Right atrium auricular region (tissue), 2 donors: ENCODE measurements at regions not wholly inside any gene's neighbourhood (a gene's known extent, or its start where the extent isn't known, plus 50 kb on each side); places are given as distances from the start of the nearest gene placed in this dataset.

Experiments
- DNase-seq: peaks from one replicate; pipeline ENCODE4 v3.0.0-alpha.2; 2019; ENCODE audit warnings: low spot score
- H3K27ac ChIP-seq, 2 donors: fragments of 200-600 bp; sonication (generic); 1 replicate in 1 of 2; 2 replicates in 1 of 2; pipeline ENCODE4 v1.5.1; 2016 to 2019
- H3K27me3 ChIP-seq, 2 donors: fragments of 200-600 bp; sonication (generic); one replicate each; pipeline versions ENCODE4 v1.5.1 to v1.6.0; 2017 to 2019
- H3K36me3 ChIP-seq: fragments of 200-600 bp; sonication (generic); one replicate; pipeline ENCODE4 v1.5.1; 2016
- H3K4me1 ChIP-seq, 2 donors: fragments of 200-600 bp; sonication (generic); one replicate each; pipeline versions ENCODE4 v1.5.1 to v1.6.0; 2017 to 2019
- H3K4me3 ChIP-seq, 2 donors: fragments of 200-600 bp; sonication (generic); 1 replicate in 1 of 2; 2 replicates in 1 of 2; pipeline ENCODE4 v1.5.1; 2017 to 2019; ENCODE audit warnings: mild to moderate bottlenecking in 1 of 2, moderate library complexity in 1 of 2
- H3K9me3 ChIP-seq, 2 donors: fragments of 200-600 bp; sonication (generic); one replicate each; pipeline ENCODE4 v1.5.1; 2019
- CTCF ChIP-seq, 2 donors: fragments of 200-600 bp; sonication (generic); IDR thresholded peaks; one replicate each; pipeline ENCODE4 v1.5.1; 2019; ENCODE audit warnings: antibody characterized with exemption in 2 of 2

DNA sequence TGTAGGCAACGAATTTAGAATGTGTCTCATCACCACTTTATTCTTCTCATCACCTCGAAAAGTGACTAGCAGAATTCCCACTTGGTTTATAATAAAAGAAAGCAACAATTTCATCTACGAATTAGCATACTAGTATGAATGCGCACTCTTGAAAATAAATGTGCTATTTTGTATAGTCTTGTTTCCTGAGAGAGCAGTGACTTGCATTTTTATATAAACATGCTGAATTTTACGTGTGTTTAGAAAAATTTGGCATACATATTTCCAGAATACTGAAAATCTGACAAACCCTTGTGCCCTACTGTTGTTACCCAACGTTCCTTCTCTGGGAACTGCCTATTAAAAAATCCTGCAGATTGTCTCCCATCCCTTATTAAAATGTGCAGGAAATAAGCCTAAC, 786.8 kb downstream of the TSN start:
- no peaks in the 10 kb centered on the region for H3K36me3 ChIP-seq
- H3K4me1 ChIP-seq, result no peaks in the 10 kb centered on the region
- no peak for DNase-seq
- H3K27ac ChIP-seq, result no peak overlapping the region
- TF ChIP-seq CTCF (IDR thresholded peaks at IDR 0.05), result no peak
- no peaks in the 10 kb centered on the region for H3K9me3 ChIP-seq
- no peak overlapping the region for H3K4me3 ChIP-seq
- H3K27me3 ChIP-seq, result no peaks in the 10 kb centered on the region

DNA sequence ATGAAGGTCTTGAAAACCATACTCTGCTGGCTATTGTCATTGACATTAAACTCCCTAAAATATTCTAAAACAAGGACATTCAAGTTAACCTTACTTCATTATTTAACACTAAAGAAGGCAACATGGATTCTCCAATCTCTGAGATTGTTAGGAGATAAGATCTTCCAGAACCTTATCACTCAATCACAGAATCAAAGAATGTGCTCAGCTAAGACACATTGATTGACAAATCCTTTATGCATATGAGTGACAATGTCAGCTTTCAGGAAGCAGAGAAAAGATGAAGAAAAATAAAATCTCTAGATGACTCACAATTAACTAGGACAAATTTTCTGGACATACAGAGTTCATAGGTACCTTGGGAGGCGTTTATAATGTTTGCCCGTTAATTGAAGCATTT, 787.2 kb downstream of the TSN start:
- no peaks in the 10 kb centered on the region for H3K36me3 ChIP-seq
- no peak for TF ChIP-seq CTCF (IDR thresholded peaks at IDR 0.05)
- no peaks in the 10 kb centered on the region for H3K27me3 ChIP-seq
- H3K4me1 ChIP-seq, result no peaks in the 10 kb centered on the region
- H3K27ac ChIP-seq, result no peak overlapping the region
- H3K4me3 ChIP-seq, result no peak overlapping the region
- H3K9me3 ChIP-seq, result no peaks in the 10 kb centered on the region
- no peak for DNase-seq

DNA sequence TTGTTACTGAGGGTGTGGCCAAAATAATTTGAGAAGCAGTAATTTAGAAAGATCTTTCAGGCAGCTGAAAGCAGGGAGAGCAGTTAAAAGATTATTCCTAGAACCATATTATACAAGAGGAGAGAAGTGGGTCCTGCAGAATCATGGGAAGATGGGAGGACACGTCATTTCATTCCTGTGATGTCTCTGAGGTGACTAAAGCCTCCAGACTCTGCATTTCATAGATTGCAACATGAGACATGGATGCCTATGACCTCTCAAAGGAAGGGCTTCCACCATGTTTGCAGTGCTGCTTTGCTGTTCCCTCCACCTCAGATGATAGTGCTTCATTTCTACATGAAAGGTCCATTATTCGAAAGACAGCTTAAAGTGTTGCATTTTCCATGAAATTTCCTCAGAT, 788.4 kb downstream of the TSN start:
- Histone ChIP-seq H3K4me3 (no peak overlapping the region), H3K27ac (no peak overlapping the region), H3K9me3 (no peaks in the 10 kb centered on the region), H3K36me3 (no peaks in the 10 kb centered on the region), H3K4me1 (no peaks in the 10 kb centered on the region), H3K27me3 (no peaks in the 10 kb centered on the region)
- no peak for DNase-seq
- no peak for TF ChIP-seq CTCF (IDR thresholded peaks at IDR 0.05)

- no peaks in the 10 kb centered on the region for H3K36me3 ChIP-seq
- H3K4me3 ChIP-seq, result no peak overlapping the region
- no peaks in the 10 kb centered on the region for H3K4me1 ChIP-seq
- no peaks in the 10 kb centered on the region for H3K27me3 ChIP-seq
- no peak for DNase-seq
- no peak for TF ChIP-seq CTCF (IDR thresholded peaks at IDR 0.05)
- no peaks in the 10 kb centered on the region for H3K9me3 ChIP-seq
- no peak overlapping the region for H3K27ac ChIP-seq
Measured at GRCh38 chr2:122545821-122546220, 790.4 kb downstream of the TSN start.

DNA sequence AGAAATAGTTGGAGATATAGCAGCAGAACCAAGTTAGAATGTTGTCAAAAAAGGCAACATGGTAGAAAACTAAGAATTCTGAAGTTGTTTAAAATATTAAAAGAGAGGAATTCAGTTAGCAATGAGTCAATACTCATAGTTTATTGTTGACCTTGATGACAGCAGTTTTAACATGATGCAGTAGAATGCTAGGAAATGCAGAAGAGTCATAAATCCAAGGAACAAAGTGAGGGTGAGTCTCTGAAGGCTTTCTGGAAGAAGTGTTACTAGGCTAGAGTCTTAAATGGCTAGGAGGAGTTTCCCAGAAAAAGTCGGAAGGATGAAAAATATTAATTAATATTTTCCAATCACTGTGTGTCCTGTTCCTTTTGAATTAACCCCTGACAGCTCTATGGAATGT, 807.3 kb downstream of the TSN start:
- H3K27me3 ChIP-seq, result no peaks in the 10 kb centered on the region
- no peak overlapping the region for H3K4me3 ChIP-seq
- TF ChIP-seq CTCF (IDR thresholded peaks at IDR 0.05), result no peak
- H3K36me3 ChIP-seq, result no peaks in the 10 kb centered on the region
- H3K9me3 ChIP-seq, result no peaks in the 10 kb centered on the region
- no peaks in the 10 kb centered on the region for H3K4me1 ChIP-seq
- no peak overlapping the region for H3K27ac ChIP-seq
- DNase-seq, result no peak

- Histone ChIP-seq H3K36me3 (no peaks in the 10 kb centered on the region), H3K4me3 (no peak overlapping the region), H3K27ac (no peak overlapping the region), H3K4me1 (no peaks in the 10 kb centered on the region), H3K27me3 (no peaks in the 10 kb centered on the region), H3K9me3 (no peaks in the 10 kb centered on the region)
- TF ChIP-seq CTCF (IDR thresholded peaks at IDR 0.05), result no peak
- DNase-seq, result no peak
Measured at GRCh38 chr2:122563781-122564180, 808.3 kb downstream of the TSN start.
